BE2C (cell line): ENCODE measurements at regions not wholly inside any gene's neighbourhood (a gene's known extent, or its start where the extent isn't known, plus 50 kb on each side); places are given as distances from the start of the nearest gene placed in this dataset.

Source experiments
- DNase-seq: peaks from one replicate; pipeline ENCODE4 v3.0.0-alpha.2; 2020
- H3K27me3 ChIP-seq: fragments of 250-450 bp; sonication (Bioruptor Pico); 2 replicates; pipeline ENCODE4 v1.5.1; 2020; ENCODE audit warnings: mild to moderate bottlenecking
- H3K36me3 ChIP-seq: fragments of 250-450 bp; sonication (Bioruptor Pico); 2 replicates; pipeline ENCODE4 v1.5.1; 2020; ENCODE audit warnings: mild to moderate bottlenecking
- H3K4me1 ChIP-seq: fragments of 250-450 bp; sonication (Bioruptor Pico); 2 replicates; pipeline ENCODE4 v1.5.1; 2020
- H3K4me3 ChIP-seq: 2 replicates; pipeline ENCODE4 v1.5.1; 2011; ENCODE audit warnings: low read depth, low read length
- H3K9me3 ChIP-seq: fragments of 250-450 bp; sonication (Bioruptor Pico); 2 replicates; pipeline ENCODE4 v1.5.1; 2020
- TF ChIP-seq, protein P1 (sequence below): IDR thresholded peaks from 2 replicates; pipeline ENCODE4 v1.5.1; 2012; ENCODE audit warnings: mild to moderate bottlenecking, low read depth, low read length

- Histone ChIP-seq H3K36me3 (no peaks in the 10 kb centered on the region), H3K27me3 (no peaks in the 10 kb centered on the region), H3K9me3 (no peaks in the 10 kb centered on the region), H3K4me3 (no peak overlapping the region), H3K4me1 (peaks cover 29% of the 10 kb centered on the region)
- TF ChIP-seq, protein P1, sequence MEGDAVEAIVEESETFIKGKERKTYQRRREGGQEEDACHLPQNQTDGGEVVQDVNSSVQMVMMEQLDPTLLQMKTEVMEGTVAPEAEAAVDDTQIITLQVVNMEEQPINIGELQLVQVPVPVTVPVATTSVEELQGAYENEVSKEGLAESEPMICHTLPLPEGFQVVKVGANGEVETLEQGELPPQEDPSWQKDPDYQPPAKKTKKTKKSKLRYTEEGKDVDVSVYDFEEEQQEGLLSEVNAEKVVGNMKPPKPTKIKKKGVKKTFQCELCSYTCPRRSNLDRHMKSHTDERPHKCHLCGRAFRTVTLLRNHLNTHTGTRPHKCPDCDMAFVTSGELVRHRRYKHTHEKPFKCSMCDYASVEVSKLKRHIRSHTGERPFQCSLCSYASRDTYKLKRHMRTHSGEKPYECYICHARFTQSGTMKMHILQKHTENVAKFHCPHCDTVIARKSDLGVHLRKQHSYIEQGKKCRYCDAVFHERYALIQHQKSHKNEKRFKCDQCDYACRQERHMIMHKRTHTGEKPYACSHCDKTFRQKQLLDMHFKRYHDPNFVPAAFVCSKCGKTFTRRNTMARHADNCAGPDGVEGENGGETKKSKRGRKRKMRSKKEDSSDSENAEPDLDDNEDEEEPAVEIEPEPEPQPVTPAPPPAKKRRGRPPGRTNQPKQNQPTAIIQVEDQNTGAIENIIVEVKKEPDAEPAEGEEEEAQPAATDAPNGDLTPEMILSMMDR = no peak
- no peak for DNase-seq
Measured at GRCh38 chr9:81037889-81038288, 651.5 kb downstream of the TLE1 start.

DNA sequence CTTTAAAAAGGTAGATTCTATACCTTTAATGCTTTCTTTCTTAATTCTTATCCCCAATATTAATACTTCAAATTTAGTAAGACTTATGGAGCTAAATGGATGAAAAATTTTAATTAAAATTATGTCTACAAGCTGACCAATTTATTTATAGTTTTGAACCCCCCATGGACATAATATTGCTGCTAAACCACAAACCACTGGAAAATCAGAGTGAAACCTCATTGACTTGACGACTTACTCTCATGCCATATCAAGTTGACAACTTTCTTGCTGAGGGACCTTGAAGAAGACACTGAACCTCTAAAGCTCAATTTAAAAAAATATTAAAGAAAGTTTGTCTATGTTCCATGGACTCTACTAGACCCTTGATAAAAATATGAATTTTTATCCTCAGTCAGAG lies 653.7 kb downstream of the TLE1 start:
- Histone ChIP-seq H3K27me3 (no peaks in the 10 kb centered on the region), H3K36me3 (no peaks in the 10 kb centered on the region), H3K4me3 (no peak overlapping the region), H3K9me3 (no peaks in the 10 kb centered on the region), H3K4me1 (peaks cover 43% of the 10 kb centered on the region)
- TF ChIP-seq, protein P1 = no peak
- no peak for DNase-seq

DNA sequence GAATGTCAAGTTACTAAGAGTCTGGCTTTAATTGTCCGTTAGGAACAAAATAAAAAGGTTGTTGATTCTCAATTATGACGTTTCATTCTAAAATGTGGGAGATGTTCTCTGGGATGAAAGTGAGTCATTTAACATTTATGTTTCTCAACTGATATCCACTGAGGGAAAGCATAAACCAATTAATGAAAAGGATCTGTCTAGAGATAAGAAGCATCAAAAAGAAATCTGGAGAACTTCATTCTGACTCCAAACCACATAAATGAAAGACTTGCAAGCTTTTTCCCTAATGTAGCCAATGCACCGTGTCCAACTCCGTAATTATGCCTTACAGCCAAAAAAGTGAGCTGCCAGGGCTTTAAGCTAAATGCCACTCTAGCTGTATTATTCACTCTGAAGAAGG lies 654.2 kb downstream of the TLE1 start:
- peak; percentile 50 for DNase-seq
- TF ChIP-seq, protein P1 = no peak
- Histone ChIP-seq H3K4me3 (no peak overlapping the region), H3K36me3 (no peaks in the 10 kb centered on the region), H3K27me3 (no peaks in the 10 kb centered on the region), H3K9me3 (no peaks in the 10 kb centered on the region), H3K4me1 (peaks cover 43% of the 10 kb centered on the region)

- Histone ChIP-seq H3K4me1 (peaks cover 39% of the 10 kb centered on the region), H3K36me3 (no peaks in the 10 kb centered on the region), H3K9me3 (no peaks in the 10 kb centered on the region), H3K27me3 (no peaks in the 10 kb centered on the region), H3K4me3 (no peak overlapping the region)
- TF ChIP-seq, protein P1 = no peak
- DNase-seq = no peak
Measured at GRCh38 chr9:81032831-81033230, 656.5 kb downstream of the TLE1 start.

GRCh38 chr9:81032030-81032572 lies 657.2 kb downstream of the TLE1 start:
- Histone ChIP-seq H3K9me3 (no peaks in the 10 kb centered on the region), H3K4me3 (no peak overlapping the region), H3K36me3 (no peaks in the 10 kb centered on the region), H3K4me1 (peaks cover 37% of the 10 kb centered on the region), H3K27me3 (no peaks in the 10 kb centered on the region)
- DNase-seq = no peak
- TF ChIP-seq, protein P1 = no peak

- Histone ChIP-seq H3K27me3 (no peaks in the 10 kb centered on the region), H3K9me3 (no peaks in the 10 kb centered on the region), H3K4me3 (no peak overlapping the region), H3K4me1 (peaks cover 37% of the 10 kb centered on the region), H3K36me3 (no peaks in the 10 kb centered on the region)
- no peak for DNase-seq
- TF ChIP-seq, protein P1 = no peak
Measured at GRCh38 chr9:81031422-81032029, 657.8 kb downstream of the TLE1 start.
